ENCODE measurements at regions not wholly inside any gene's neighbourhood (a gene's known extent, or its start where the extent isn't known, plus 50 kb on each side); places are given as distances from the start of the nearest gene placed in this dataset.

GRCh38 chr17:37796076-37796475, 51.2 kb upstream of the HNF1B start:
- H3K4me1 ChIP-seq (ENCODE audit: control insufficient read depth, insufficient read depth, low read length) = no peaks in the 10 kb centered on the region
- no peaks in the 10 kb centered on the region for H3K36me3 ChIP-seq (ENCODE audit: control insufficient read depth in 2 of 2, insufficient read depth in 1 of 2, low read length in 2 of 2)
- POLR2A ChIA-PET = no interaction called here
- no peak overlapping the region for H3K27ac ChIP-seq (ENCODE audit: extremely low read depth, low read depth, low read length)
- no peak overlapping the region for H3K4me3 ChIP-seq (ENCODE audit: low read depth, low read length)
- TF ChIP-seq ZNF701 (tag by site-specific recombination; IDR thresholded peaks at IDR 0.05) = no peak
- no peak for TF ChIP-seq ZNF596 (tag by site-specific recombination; IDR thresholded peaks at IDR 0.05)
- TF ChIP-seq ZNF830 (tag by site-specific recombination; IDR thresholded peaks at IDR 0.05; ENCODE audit: low read depth) = no peak
- TF ChIP-seq ZSCAN5A (tag by site-specific recombination; IDR thresholded peaks at IDR 0.05) = no peak
- TF ChIP-seq KLF1 (tag by site-specific recombination; IDR thresholded peaks at IDR 0.05) = no peak
- no peak for TF ChIP-seq WT1 (tag by site-specific recombination; IDR thresholded peaks at IDR 0.05)
- no peak for TF ChIP-seq ZNF416 (tag by site-specific recombination; IDR thresholded peaks at IDR 0.05)
- TF ChIP-seq ZNF518A (tag by site-specific recombination; conservative IDR thresholded peaks at IDR 0.05; ENCODE audit: low read depth) = no peak
- TF ChIP-seq ZNF426 (tag by site-specific recombination; IDR thresholded peaks at IDR 0.05) = no peak
- H3K9me3 ChIP-seq (ENCODE audit: control insufficient read depth, insufficient read depth, low read depth, low read length) = no peaks in the 10 kb centered on the region
- CTCF ChIA-PET = no interaction called here
